ENCODE measurements at regions not wholly inside any gene's neighbourhood (a gene's known extent, or its start where the extent isn't known, plus 50 kb on each side); places are given as distances from the start of the nearest gene placed in this dataset.

- TF ChIP-seq CTCF (IDR thresholded peaks at IDR 0.05 in 4 of 5, conservative IDR thresholded peaks at IDR 0.05 in 1 of 5) (no peak), POLR2A (IDR thresholded peaks at IDR 0.05) (no peak)
Measured at GRCh38 chr4:86536151-86536550, 58.0 kb upstream of the PTPN13 start.
